GM12874 (cell line): ENCODE measurements at regions not wholly inside any gene's neighbourhood (a gene's known extent, or its start where the extent isn't known, plus 50 kb on each side); places are given as distances from the start of the nearest gene placed in this dataset.

Experiments
- TF ChIP-seq, protein P1 (sequence below): IDR thresholded peaks from 2 replicates; pipeline ENCODE4 v1.5.1; 2011; ENCODE audit warnings: low read depth, mild to moderate bottlenecking, control low read depth, low read length, moderate library complexity; ENCODE audit not compliant: insufficient read depth

DNA sequence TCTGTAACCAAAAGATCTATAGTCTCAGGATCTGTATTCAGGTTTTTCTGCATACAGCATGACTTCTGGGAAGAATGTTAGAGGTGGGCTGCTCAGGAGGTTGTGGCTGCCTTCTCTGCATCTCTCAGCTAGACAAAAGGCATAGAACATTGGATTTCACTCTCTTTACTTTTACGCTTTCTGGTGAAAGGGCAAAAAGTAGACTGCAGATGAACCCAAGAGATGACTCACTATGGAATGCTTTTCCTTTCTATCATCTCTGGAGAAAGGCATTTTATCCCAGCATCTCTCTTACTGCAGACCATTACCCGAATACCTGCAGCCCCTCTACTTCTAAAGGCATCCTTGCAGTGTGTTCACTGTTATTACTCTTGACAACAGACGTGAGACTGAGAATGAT, 222.2 kb downstream of the WNT5A start:
- TF ChIP-seq, protein P1, sequence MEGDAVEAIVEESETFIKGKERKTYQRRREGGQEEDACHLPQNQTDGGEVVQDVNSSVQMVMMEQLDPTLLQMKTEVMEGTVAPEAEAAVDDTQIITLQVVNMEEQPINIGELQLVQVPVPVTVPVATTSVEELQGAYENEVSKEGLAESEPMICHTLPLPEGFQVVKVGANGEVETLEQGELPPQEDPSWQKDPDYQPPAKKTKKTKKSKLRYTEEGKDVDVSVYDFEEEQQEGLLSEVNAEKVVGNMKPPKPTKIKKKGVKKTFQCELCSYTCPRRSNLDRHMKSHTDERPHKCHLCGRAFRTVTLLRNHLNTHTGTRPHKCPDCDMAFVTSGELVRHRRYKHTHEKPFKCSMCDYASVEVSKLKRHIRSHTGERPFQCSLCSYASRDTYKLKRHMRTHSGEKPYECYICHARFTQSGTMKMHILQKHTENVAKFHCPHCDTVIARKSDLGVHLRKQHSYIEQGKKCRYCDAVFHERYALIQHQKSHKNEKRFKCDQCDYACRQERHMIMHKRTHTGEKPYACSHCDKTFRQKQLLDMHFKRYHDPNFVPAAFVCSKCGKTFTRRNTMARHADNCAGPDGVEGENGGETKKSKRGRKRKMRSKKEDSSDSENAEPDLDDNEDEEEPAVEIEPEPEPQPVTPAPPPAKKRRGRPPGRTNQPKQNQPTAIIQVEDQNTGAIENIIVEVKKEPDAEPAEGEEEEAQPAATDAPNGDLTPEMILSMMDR, result no peak

DNA sequence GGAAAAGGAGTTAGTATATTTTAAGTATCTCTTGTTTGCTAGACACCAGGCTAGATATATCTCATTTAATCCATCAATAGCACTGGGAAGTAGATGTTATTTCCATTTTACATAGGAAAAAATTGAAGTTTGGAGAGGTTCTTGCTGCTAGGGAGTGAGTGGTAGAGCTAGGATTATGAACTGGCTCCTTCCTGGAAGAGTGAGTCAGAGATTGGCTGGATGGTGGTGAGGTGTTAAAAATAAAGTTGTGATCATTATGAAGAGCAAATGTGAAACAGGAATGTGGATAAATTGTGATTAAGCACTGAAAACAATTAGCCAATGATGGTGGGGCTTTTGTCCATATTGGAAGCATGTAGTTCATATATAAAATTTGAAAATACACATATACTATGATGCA, 234.2 kb downstream of the WNT5A start:
- TF ChIP-seq, protein P1, result no peak

DNA sequence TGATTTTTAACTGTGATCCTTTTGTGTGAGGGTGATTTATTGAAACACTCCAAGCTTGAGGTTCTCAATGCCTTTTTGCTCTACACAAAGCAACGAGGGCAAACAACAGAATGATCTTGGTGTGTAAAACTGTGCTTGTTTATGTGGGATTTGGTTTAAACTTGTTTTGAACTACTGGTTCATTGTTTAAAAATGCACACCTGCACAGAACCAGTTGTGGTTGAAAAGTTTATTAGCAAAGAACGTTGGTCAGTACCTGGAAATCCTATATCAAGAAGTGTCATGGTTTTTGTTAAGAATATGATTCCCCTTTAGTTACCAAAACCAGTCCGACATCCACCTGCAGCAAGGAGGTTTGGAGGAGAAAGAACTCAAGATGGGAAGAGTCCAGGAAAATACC, 239.4 kb downstream of the WNT5A start:
- TF ChIP-seq, protein P1, result no peak

DNA sequence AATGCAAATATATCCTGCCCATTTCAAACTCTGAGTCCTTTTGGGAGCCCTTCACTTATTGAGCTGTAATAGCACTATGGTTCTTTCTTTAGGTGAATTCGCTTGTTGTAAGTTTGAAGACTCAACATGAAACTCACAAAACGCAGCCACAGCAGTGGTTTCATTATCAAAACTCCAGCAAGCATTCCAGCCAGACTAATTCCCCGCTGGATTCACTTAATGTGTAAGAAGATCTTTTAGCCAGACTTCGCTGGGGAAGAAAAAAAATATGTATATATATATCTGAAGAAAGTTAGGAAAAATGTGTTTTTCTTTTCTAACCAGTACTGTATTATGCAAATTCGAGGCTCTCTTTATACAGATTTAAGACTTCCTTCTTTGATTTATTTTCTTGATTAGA, 241.1 kb downstream of the WNT5A start:
- TF ChIP-seq, protein P1, result no peak

DNA sequence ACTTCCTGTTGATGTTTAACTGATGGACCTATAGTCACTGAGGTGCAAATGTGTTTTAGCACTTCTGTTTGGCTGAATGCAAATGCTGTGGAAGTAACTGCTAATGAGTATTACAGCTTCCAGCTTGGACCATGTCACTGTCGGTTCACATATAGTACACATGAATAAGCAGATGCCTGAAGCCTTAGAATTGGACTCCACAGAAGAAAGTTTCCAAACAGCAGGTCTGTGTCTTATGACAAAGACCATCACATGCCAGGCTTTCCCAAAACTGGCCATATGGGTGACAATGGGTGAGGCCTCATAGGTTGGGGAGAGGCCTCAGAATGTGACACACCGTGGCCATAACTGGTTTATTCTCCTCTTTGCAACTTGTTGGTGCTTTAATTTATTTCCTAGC, 241.8 kb downstream of the WNT5A start:
- TF ChIP-seq, protein P1, result no peak

DNA sequence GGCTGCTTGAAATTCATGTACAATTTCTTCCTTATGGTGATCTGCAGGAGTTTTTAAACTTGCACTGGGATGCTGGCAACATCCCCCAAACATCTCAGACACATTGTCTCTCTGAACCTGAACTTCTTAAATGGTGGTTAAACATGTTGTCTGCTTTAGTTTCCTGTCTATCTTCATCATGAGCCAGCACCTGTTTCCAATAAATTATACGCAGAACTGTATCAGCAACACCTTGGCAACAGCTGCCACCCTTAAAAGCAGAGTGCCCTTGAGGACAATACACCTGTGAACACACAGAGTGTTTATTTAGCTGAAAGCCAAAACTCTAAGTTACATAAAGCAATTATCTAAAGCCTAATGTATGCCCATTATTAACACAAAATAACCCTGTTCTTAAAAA, 242.9 kb downstream of the WNT5A start:
- TF ChIP-seq, protein P1, result no peak

DNA sequence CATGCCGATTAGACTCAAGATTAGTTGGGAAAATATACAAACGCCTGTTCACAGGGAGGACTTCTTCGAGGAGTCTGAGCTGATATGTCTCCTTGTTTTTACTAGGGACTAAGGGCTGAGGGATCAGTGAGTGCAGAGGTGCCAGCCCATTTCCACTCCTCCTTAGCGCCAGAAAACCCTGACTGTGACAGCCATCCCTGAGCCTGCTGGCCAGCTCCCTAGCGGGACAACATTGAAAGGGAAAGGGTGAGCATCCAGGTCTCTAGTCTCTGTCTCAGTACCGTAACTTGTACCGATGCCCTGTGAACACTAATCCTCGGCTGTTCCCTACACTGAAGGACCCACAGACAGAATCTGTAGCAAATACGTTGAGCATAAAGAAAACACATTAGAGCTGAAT, 243.4 kb downstream of the WNT5A start:
- TF ChIP-seq, protein P1, result no peak

DNA sequence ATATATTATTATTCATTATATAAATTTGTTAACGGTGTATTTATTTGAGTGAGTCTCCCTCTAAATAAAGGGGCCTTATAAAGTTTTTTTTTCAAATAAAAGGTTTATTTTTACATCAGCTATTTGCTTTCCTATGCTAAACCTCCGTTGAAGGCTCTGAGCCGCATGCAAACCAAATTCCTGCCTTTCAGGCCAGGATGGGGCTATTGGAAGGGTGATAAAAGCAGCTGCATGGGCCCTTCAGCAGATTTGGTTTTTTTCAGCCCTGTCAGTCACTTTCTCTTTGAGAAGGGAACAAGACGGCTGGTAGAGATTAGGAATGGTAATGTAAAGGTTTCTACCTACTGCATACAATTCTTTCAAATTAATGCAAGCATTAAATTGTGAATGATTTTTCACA, 244.2 kb downstream of the WNT5A start:
- TF ChIP-seq, protein P1, result no peak
